Activated naive CD4-positive, alpha-beta T cell treated with anti-CD3 and anti-CD28 coated beads, Interleukin-2, amount 50 U/mL, for 72 hours (primary cell): ENCODE measurements at regions not wholly inside any gene's neighbourhood (a gene's known extent, or its start where the extent isn't known, plus 50 kb on each side); places are given as distances from the start of the nearest gene placed in this dataset.
A peak's percentile ranks its signal among the peaks of the same experiment; 100 is the strongest.
"Not testable (repeated sequence)": the region's sequence is repeated elsewhere in the genome, so short reads cannot be mapped to it uniquely, and the experiment has no call there.

Experiments
- ATAC-seq, 2 donors: fragments of 150-1000 bp; cut with Tn5 transposase; 2 replicates each; pipeline ENCODE4 v1.10.0; 2021; ENCODE audit warnings: mild to moderate bottlenecking in 2 of 2, moderate library complexity in 2 of 2
- DNase-seq, 2 donors: peaks; one replicate each; pipeline ENCODE4 v3.0.0; 2021 to 2022; ENCODE audit warnings: low spot score in 2 of 2
- H3K27ac Mint-ChIP-seq, 2 donors: one replicate each; pipeline ENCODE4 v1.8.0; 2022; ENCODE audit warnings: mild to moderate bottlenecking in 2 of 2, mixed read lengths in 2 of 2
- H3K36me3 Mint-ChIP-seq, 2 donors: one replicate each; pipeline ENCODE4 v1.8.0; 2022; ENCODE audit warnings: mixed read lengths in 2 of 2
- H3K9me3 Mint-ChIP-seq, 2 donors: one replicate each; pipeline ENCODE4 v1.8.0; 2022; ENCODE audit warnings: mixed read lengths in 2 of 2

- H3K27ac Mint-ChIP-seq, ATAC-seq, DNase-seq, H3K36me3 Mint-ChIP-seq, H3K9me3 Mint-ChIP-seq: not testable (repeated sequence)
Measured at GRCh38 chr11:3476937-3477885, 98.3 kb upstream of the ZNF195 start.

- not testable (repeated sequence) for ATAC-seq, H3K9me3 Mint-ChIP-seq, H3K27ac Mint-ChIP-seq, H3K36me3 Mint-ChIP-seq, DNase-seq
Measured at GRCh38 chr11:3476084-3476936, 97.4 kb upstream of the ZNF195 start.

- not testable (repeated sequence) for H3K36me3 Mint-ChIP-seq, H3K9me3 Mint-ChIP-seq, DNase-seq, H3K27ac Mint-ChIP-seq, ATAC-seq
Measured at GRCh38 chr11:3468963-3469362, 90.0 kb upstream of the ZNF195 start.

- DNase-seq, ATAC-seq, H3K27ac Mint-ChIP-seq, H3K36me3 Mint-ChIP-seq, H3K9me3 Mint-ChIP-seq: not testable (repeated sequence)
Measured at GRCh38 chr11:3467599-3467998, 88.7 kb upstream of the ZNF195 start.

- ATAC-seq, DNase-seq, H3K27ac Mint-ChIP-seq: not testable (repeated sequence)
Measured at GRCh38 chr11:3455666-3456065, 76.7 kb upstream of the ZNF195 start.

GRCh38 chr11:3454844-3455243 is 75.9 kb upstream of the ZNF195 start:
- H3K36me3 Mint-ChIP-seq, ATAC-seq, H3K9me3 Mint-ChIP-seq, H3K27ac Mint-ChIP-seq: not testable (repeated sequence)
- DNase-seq, result peak; percentile 43 to 61

More at GRCh38 chr11:3455666-3456065, 76.7 kb upstream of the ZNF195 start:
- H3K9me3 Mint-ChIP-seq, H3K36me3 Mint-ChIP-seq: not testable (repeated sequence)

GRCh38 chr11:3453596-3454256 is 74.8 kb upstream of the ZNF195 start:
- H3K36me3 Mint-ChIP-seq, DNase-seq, H3K9me3 Mint-ChIP-seq, ATAC-seq, H3K27ac Mint-ChIP-seq: not testable (repeated sequence)

- H3K27ac Mint-ChIP-seq, H3K36me3 Mint-ChIP-seq, H3K9me3 Mint-ChIP-seq, ATAC-seq, DNase-seq: not testable (repeated sequence)
Measured at GRCh38 chr11:3450822-3451221, 71.9 kb upstream of the ZNF195 start.

- H3K27ac Mint-ChIP-seq, H3K9me3 Mint-ChIP-seq, ATAC-seq, DNase-seq: not testable (repeated sequence)
- H3K36me3 Mint-ChIP-seq, result peaks cover 0 to 10% of the 10 kb centered on the region in 2 donors
Measured at GRCh38 chr11:3445535-3445934, 66.6 kb upstream of the ZNF195 start.

GRCh38 chr11:3444420-3444744 is 65.4 kb upstream of the ZNF195 start:
- H3K27ac Mint-ChIP-seq, H3K9me3 Mint-ChIP-seq, DNase-seq, ATAC-seq: not testable (repeated sequence)
- peaks cover 0 to 10% of the 10 kb centered on the region in 2 donors for H3K36me3 Mint-ChIP-seq

GRCh38 chr11:3443700-3444419 is 64.9 kb upstream of the ZNF195 start:
- not testable (repeated sequence) for ATAC-seq, DNase-seq, H3K27ac Mint-ChIP-seq, H3K9me3 Mint-ChIP-seq
- H3K36me3 Mint-ChIP-seq, result peaks cover 0 to 10% of the 10 kb centered on the region in 2 donors

GRCh38 chr11:3437441-3437840 is 58.5 kb upstream of the ZNF195 start:
- not testable (repeated sequence) for H3K36me3 Mint-ChIP-seq, DNase-seq, ATAC-seq, H3K9me3 Mint-ChIP-seq
- H3K27ac Mint-ChIP-seq, result peak overlapping the region in 1 of 2 donors; percentile 18

GRCh38 chr11:3434976-3435375 is 56.0 kb upstream of the ZNF195 start:
- DNase-seq, result no peak
- no peak overlapping the region for H3K27ac Mint-ChIP-seq
- no peaks in the 10 kb centered on the region for H3K36me3 Mint-ChIP-seq
- no peaks in the 10 kb centered on the region for H3K9me3 Mint-ChIP-seq
- no peak for ATAC-seq

- H3K27ac Mint-ChIP-seq, ATAC-seq, DNase-seq, H3K36me3 Mint-ChIP-seq, H3K9me3 Mint-ChIP-seq: not testable (repeated sequence)
Measured at GRCh38 chr11:3429191-3429590, 50.2 kb upstream of the ZNF195 start.
